NCI-H2029 treated with DMSO at 0.1 percent for 48 hours (cell line): ENCODE measurements at regions not wholly inside any gene's neighbourhood (a gene's known extent, or its start where the extent isn't known, plus 50 kb on each side); places are given as distances from the start of the nearest gene placed in this dataset.

Experiments
- DNase-seq: peaks from one replicate; lab custom pipeline; 2025; lab: John Stamatoyannopoulos, UW

- DNase-seq = no peak
Observed at GRCh38 chr3:102233881-102234280, 200.9 kb upstream of the ZPLD1 start.

GRCh38 chr3:102235679-102236078 lies 199.1 kb upstream of the ZPLD1 start:
- DNase-seq = no peak

GRCh38 chr3:102237181-102237580 lies 197.6 kb upstream of the ZPLD1 start:
- DNase-seq = no peak

GRCh38 chr3:102237838-102238237 lies 197.0 kb upstream of the ZPLD1 start:
- DNase-seq = no peak

- no peak for DNase-seq
Observed at GRCh38 chr3:102238362-102238761, 196.5 kb upstream of the ZPLD1 start.

- DNase-seq = no peak
Observed at GRCh38 chr3:102240720-102241119, 194.1 kb upstream of the ZPLD1 start.

- no peak for DNase-seq
Observed at GRCh38 chr3:102248981-102249705, 185.7 kb upstream of the ZPLD1 start.

- no peak for DNase-seq
Observed at GRCh38 chr3:102255736-102256135, 179.1 kb upstream of the ZPLD1 start.

- no peak for DNase-seq
Observed at GRCh38 chr3:102258666-102259227, 176.1 kb upstream of the ZPLD1 start.

GRCh38 chr3:102259663-102260062 lies 175.2 kb upstream of the ZPLD1 start:
- no peak for DNase-seq

GRCh38 chr3:102265720-102266119 lies 169.1 kb upstream of the ZPLD1 start:
- DNase-seq = no peak

GRCh38 chr3:102269406-102269805 lies 165.4 kb upstream of the ZPLD1 start:
- DNase-seq = no peak

- no peak for DNase-seq
Observed at GRCh38 chr3:102290241-102290640, 144.6 kb upstream of the ZPLD1 start.

- no peak for DNase-seq
Observed at GRCh38 chr3:102295756-102296155, 139.1 kb upstream of the ZPLD1 start.

GRCh38 chr3:102297072-102297658 lies 137.7 kb upstream of the ZPLD1 start:
- DNase-seq = no peak

GRCh38 chr3:102299125-102299877 lies 135.5 kb upstream of the ZPLD1 start:
- no peak for DNase-seq

- DNase-seq = no peak
Observed at GRCh38 chr3:102301155-102301880, 133.5 kb upstream of the ZPLD1 start.

GRCh38 chr3:102302020-102302419 lies 132.8 kb upstream of the ZPLD1 start:
- DNase-seq = no peak

- DNase-seq = no peak
Observed at GRCh38 chr3:102304550-102304949, 130.3 kb upstream of the ZPLD1 start.

- DNase-seq = no peak
Observed at GRCh38 chr3:102307442-102307841, 127.4 kb upstream of the ZPLD1 start.

GRCh38 chr3:102329066-102329465 lies 105.7 kb upstream of the ZPLD1 start:
- no peak for DNase-seq

- no peak for DNase-seq
Observed at GRCh38 chr3:102329561-102329960, 105.3 kb upstream of the ZPLD1 start.
